ENCODE measurements at regions not wholly inside any gene's neighbourhood (a gene's known extent, or its start where the extent isn't known, plus 50 kb on each side); places are given as distances from the start of the nearest gene placed in this dataset.

DNA sequence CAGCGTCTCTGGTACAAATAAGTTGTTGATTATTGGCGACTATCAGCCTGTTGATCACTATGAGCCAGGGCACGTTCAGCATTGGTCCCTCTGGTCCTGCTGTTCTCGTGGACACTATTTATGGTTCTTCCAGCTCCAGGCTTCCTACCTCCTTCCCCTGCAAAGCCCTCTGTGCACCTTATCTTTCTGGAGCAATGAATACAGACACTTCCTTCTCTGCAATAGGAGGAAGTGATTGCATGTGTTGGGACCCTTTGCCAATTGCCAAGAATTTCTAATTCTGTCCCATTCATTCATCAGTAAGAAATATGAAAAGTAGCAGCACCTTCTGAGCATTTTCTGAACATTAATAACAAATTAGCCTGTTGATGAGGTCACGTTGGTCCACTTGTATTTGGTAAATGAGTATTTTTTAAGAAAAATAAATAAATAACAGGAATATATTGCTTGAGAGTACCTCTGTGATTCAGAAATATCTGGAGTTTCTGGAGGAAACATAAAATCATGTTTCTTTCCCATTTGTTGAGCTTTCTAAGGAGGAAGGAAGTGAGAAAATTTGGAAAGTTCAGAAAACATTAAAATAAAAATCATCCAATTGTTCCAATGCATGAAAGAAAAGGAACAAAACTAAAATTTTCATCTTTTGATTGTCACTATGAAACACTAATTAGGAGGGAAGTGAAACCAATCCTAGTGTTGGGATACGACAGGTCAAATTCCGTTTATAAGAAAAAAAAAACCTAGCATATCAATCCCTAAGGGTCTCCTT is 259.1 kb upstream of the KLF6 start:
- DNase-seq (ENCODE audit: low read depth in 2 of 3, low spot score in 1 of 3), result no peak

DNA sequence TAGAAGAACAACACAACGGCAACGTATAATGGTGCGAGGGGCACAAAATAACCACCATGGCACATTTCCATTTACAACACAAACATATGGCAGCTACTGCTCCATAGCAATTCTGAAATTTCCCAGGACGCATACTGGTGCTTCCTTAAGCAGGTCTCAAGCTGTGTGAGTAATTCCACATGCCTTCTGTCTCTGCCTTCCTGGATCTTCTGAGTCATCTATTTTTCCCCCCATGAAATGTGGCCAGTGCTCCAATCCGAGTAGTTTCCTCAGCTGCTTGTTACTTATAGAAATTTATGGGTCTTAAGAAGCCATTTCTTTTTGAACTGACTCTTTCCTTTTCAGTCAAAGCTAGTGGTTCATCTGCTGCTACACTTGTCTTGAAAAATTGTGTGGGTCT is 256.6 kb upstream of the KLF6 start:
- no peak for DNase-seq (ENCODE audit: low read depth in 2 of 3, low spot score in 1 of 3)

DNA sequence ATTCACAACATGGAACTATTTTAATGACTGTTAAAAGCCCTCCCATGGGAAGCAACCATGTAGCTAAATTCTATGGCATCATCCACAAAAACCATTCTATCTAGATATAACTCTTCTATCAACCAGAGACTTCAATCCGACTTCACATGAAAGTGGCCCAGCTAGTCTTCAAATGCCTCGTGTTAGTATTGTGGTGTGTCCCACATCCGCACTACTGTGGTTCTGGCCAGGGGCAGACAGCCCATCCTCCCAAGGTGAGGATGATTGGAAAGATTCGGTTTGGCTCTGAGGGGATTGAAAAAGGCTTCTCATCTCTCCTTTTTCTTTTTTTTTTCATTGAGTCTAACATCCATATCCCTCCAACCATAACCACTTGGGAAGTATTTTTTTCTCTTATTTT is 253.0 kb upstream of the KLF6 start:
- no peak for DNase-seq (ENCODE audit: low read depth in 2 of 3, low spot score in 1 of 3)

DNA sequence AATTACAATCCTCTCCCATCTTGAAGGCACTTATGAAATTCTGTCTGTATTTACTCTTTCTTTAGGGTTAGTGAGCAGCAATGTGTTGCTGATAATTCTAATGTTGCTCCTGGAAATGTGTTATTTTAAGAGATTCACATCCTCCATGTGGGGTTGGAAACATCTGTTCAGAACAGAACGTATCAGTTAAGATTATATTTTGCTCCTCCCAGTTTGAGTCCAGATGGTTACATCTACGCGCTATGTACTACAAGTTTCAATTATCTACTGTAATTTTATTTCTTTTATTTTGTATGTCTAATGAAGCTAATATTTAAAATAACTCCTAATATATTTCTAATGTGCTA is 250.6 kb upstream of the KLF6 start:
- DNase-seq (ENCODE audit: low read depth in 2 of 3, low spot score in 1 of 3), result no peak

DNA sequence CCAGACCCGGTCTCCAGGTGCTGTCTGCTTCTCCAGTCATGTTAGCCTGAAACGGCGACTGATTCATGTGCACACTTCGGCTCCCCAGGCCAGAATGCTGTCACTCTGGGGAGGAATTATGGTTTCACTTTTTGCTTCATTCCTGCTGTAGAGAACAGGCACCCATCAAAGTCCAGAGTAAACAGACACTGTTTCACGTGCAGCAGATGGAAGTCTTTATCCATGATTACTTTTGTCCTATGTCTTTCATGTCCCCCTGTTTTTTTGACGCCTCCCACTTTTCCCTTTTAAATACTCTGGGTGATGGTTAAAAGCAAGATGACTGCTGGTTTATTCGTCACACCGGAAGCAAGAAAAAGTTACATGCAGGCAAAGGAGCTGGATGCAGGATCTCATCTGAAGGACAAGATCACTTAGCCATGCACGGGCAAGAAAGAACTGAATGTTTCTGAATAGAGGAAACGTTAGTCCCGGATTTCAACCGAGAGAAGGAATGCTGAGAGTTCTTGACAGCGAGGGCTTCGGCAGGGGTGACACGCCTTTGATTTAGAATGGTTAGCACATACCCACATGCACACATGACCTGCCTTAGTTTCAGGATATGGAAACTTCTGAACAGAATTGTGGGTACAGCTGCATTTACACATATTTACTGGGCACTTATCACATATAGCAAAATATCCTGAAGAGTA is 250.0 kb upstream of the KLF6 start:
- peak in 1 of 3 donors; percentile 21 for DNase-seq (ENCODE audit: low read depth in 2 of 3, low spot score in 1 of 3)

DNA sequence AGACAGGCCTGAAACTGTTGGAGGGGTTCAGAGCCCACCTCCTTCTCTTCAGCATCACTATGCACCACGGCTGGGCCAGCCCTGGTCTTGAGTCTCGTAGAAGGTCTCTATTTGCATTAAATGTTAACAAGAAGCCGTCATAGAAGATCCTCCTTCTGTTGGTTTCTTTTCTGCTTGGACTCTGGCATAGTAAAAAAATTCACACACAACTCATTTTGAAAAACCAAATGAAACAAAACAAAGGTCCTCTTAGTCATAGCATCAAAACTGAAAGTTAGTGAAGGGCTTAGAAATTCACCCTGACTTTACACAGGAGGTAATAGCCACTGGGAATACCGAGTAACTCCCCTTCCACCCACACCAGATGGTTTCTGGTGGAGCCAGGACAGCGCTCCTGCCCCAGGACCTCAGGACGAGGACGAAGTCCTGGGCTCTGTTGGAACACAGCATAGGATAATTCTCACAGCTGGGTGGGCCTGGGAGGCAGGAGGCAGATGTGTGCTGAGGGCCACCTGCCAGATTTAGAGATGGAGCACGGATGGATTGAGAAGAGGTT is 248.4 kb upstream of the KLF6 start:
- DNase-seq (ENCODE audit: low read depth in 2 of 3, low spot score in 1 of 3), result no peak

DNA sequence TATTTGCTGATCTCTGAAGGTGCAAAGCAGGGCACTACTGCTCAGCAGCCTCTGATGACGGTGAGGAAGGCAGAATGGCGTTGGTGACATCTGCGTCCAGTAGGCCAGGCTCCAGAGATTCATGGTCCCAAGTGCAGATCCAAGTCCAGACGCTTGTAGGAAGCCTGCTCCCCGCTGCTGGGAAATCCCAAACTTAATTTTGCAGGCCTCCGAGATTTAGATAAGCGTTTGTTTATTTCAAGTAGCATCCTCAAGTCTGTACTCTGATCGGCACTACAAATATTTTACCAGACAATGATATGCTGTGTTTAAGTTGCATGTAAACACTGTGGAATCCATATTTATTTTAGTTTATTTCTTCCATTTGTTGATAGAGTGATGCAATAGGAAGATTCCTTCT is 244.9 kb upstream of the KLF6 start:
- DNase-seq (ENCODE audit: low read depth in 2 of 3, low spot score in 1 of 3), result no peak

DNA sequence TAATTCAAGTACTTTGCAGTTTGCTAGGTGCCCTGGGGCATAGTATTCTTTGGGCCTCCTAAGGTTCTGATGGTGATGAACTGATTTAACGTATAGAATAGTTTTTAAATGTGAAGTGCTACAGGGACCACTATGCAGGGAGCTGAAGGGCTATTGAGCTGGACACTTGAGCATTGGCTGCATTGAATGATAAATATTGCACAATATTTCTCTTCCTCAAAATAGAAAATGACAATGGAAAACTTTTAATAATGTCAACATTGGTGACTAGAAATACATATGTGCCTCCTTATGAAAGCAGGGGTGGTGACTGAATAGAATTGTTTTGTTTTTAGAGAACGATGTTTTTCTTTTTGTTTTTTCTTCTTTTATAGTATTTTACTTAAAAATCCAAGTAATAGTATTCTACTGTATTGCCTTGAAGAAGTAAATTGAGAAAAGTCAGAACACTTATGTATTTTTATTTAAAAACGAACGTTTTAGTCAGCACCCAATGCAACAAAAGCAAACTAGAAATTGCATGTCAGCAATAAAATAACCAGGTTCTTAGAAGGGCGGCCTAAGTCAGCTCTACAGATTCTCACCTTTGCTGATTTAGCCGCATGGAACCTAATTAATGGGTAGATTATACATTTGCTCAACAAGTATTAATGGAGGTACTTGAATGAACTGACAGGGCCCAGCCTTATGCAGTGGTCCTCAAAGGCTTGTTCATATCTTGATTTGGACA is 244.0 kb upstream of the KLF6 start:
- DNase-seq (ENCODE audit: low read depth in 2 of 3, low spot score in 1 of 3), result no peak

DNA sequence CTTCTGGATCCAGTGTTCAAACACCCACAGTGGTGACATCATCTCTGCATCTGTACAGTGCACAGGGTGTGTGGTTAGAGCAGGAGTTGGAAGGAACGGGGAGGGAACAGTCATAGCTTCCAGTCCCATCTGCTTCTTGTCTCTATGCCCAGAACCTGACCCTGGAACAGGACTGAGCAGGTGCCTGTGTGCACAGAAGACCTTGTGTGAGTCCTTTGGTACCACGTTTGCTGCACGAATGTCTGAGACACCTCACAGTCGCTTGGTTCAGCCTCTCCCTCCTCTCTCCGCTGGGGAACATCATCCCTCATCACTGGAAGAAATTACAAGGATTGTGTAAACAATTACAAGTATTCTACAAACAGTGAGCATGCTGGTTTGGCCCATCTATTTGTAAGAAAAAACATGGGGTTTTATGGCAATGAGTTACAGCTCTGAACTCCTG is 243.0 kb upstream of the KLF6 start:
- DNase-seq (ENCODE audit: low read depth in 2 of 3, low spot score in 1 of 3), result no peak

DNA sequence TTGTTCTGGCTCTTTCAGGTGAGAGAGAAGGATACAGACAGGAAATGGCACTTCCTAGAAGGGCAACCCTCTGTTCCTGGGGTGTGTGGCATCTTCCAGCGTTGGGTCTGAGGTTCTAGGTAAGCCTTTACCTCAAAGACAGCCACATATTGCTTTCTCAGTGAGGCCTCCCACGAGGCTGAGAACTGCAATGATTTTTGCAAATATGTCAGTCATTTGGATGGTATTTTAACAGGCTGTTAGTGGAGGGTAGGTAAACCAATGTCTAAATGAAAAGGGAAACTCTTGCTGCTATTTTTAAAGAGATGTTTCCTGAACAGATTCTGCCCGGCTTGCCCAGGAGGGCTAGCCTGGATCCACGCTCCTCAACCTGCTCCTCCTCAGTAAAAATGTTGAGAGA is 240.3 kb upstream of the KLF6 start:
- DNase-seq (ENCODE audit: low read depth in 2 of 3, low spot score in 1 of 3), result no peak

DNA sequence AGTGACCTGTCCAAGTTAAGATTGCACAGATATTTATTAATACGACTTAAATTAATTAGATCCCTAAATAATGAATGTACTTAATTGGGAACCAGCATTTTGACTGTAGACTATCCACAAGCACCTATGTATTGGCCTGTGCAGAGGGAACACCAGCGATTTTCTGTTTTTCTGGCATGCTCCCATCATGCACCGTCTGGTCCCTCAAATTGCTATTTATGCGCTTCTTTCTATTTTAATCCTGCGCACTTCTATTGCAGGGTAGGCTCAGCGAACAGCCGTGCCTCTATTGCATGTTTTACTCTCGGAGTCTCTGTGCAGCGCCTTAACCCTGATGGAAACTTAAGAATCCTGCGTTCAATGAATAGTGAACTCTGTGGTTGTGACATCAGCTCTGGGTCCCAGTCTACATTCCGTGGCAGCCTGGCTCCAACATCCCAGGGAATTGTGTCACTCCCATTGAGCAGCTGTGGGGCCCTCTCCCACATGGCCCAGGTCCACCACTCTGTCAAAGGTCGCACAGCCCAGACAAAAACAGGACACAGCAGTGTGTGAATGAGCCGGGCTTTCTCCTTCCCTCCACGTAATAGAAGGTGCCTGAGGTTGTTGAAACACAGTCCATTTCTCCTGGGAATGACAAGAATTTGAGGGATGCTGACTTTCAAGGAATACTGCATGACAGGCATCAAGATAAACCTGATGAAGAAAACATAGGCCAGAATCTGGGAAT is 239.7 kb upstream of the KLF6 start:
- DNase-seq (ENCODE audit: low read depth in 2 of 3, low spot score in 1 of 3), result no peak

DNA sequence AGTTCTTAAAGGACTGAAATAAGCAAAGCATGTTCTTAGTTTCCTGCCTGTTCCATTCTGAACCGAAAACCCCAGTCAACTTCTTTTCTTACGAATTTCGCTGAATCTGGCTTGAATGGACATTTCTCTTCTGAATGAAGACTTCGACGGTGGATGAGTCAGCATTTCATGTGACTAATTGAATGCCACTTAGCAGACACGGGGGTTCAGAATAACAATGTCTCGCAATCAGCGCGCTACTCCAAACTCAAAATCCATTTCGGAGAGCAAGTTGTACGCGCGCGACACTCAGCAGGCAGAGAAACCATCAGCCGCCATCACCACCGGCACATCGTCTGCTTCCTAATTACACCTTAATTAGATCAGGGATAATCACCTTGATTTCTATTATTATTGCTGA is 239.0 kb upstream of the KLF6 start:
- DNase-seq (ENCODE audit: low read depth in 2 of 3, low spot score in 1 of 3), result no peak

DNA sequence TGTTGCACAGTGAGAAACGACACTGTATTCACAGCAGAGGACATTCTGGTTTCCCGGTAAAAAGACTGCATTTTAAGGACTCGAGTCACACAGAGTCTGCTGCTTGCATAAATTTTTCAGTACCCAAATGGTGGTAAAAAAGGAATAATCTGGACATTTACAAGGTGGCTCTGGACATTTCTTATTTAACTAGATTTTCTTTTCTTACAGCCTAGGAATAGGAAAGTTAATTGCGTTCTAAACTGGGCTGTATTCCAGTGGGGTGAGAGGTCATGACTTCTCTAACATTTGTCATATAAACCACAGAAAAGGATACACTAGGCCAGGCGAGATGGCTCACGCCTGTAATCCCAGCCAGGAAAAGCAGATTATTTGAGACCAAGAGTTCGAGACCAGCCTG is 237.5 kb upstream of the KLF6 start:
- no peak for DNase-seq (ENCODE audit: low read depth in 2 of 3, low spot score in 1 of 3)

DNA sequence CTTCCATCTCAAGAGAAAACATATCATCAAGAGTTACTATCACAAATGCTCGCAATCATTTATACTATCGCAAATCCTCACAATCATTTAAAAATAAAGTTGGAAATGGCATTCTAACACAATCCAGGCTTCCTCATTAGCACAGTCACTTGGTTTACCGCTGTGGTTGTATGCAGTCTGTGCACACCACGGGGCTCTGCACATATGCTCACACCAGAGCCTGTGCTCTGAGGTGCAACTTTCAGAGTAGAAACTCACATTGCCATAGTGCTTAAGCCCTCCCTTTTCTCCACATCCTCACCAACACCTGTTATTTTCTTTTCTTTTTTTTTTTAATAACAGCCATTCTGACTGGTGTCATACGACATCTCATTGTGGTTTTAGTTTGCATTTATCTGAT is 235.6 kb upstream of the KLF6 start:
- no peak for DNase-seq (ENCODE audit: low read depth in 2 of 3, low spot score in 1 of 3)

DNA sequence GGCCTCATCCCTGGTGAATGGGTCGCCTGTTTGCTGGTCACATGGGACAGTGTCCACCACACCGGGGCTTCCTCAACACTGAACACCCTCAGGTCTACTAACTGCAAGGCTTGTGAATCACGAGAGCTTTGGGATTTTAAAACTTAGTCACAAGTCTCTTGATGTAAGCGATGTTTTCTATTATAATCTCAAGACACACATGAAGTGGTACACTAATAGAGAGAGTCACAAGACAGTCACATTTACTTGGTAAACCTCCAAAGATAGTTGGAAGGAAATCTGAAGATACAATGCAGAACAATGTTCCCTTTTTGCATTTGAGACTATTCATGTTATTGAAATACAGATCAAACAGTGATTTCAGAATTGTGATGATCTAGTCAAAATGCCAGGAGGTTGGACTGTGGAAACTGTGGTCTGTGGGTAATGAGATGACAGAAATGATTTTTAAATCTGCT is 233.1 kb upstream of the KLF6 start:
- DNase-seq (ENCODE audit: low read depth in 2 of 3, low spot score in 1 of 3), result no peak

DNA sequence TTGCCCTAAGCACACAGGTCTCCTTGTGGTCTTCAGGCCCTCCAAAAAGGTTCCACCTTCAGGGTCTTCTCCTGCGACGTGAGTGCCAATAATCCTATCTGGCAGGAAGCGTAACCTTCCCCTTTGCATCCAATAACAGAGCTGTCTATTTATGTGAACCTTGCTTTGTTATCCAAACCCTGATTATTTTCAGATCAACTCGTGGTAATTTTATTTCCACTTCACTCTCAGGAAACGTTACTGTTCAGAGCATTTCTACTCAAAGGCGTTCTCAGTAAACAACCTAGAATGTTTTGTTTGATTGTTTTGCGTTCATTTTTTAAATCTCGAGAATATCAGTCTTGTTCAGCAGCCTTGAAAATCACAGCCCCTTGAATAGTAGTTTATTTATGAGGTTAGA is 232.3 kb upstream of the KLF6 start:
- no peak for DNase-seq (ENCODE audit: low read depth in 2 of 3, low spot score in 1 of 3)

DNA sequence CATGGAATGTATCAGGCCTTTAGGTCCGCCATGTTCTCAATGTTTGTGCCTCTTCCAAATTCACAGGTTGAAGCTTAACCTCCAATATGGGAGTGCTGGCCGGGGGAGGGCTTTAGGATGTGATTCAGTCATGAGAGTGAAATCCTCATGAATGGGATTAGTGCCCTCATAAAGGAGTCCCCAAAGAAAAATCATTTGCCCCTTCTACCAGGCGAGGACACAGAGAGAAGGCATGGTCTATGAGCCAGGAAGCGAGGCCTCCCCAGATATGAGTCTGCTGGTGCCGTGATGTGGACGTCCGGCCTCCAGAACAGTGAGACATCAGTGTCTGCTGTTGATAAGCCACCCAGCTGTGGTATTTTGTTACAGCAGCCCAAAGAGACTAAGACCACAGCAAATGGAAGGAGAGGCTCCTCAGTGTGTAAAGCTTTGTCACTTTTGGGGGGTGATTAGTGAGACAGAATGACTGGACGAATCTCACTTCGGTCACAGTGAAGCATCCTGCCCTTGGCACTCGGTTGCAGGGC is 231.3 kb upstream of the KLF6 start:
- DNase-seq (ENCODE audit: low read depth in 2 of 3, low spot score in 1 of 3), result no peak

DNA sequence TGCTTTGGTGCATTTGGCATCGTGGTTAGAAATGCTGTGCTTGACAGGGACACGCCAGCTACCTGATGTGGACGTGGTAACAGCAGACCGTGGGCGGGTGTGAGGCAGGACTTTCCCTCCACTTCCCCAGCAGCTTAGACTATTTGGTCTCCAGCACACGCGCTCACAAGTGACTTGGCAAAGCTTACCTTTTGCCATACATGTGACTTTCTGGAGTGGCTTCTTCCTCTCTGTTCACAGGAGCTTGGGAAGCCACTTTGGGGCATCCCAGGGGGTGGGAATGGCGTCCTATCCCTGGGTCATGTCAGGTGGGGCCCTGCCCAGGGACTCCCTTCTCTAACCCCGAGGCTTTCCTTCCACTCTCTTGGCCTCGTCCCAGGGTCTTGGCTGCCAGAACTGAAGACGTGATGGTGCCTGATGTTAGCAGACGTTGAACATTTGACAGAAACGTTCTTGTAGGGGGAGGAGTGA is 228.7 kb upstream of the KLF6 start:
- peak; percentile 39 to 64 (median 45) for DNase-seq (ENCODE audit: low read depth in 2 of 3, low spot score in 1 of 3)

DNA sequence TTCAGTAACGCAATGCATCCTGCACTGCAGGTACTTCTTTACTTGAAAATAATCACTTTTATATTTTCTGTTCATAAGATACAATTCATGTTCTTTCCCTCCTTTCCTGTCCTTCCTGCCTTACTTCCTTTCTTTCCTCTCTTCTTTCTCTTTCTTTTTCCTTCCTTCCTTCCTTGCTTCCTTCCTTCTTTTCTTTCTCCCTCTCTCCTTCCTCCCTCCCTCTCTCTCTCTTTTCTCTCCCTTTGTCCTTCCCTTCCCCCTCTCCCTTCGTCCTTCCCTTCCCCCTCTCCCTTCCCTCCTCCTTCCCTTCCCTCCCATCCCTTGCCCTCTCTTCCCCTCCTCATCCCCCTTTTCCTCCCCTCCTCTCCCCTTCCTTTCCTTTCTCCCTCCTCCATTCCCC is 227.8 kb upstream of the KLF6 start:
- DNase-seq (ENCODE audit: low read depth in 2 of 3, low spot score in 1 of 3), result no peak

DNA sequence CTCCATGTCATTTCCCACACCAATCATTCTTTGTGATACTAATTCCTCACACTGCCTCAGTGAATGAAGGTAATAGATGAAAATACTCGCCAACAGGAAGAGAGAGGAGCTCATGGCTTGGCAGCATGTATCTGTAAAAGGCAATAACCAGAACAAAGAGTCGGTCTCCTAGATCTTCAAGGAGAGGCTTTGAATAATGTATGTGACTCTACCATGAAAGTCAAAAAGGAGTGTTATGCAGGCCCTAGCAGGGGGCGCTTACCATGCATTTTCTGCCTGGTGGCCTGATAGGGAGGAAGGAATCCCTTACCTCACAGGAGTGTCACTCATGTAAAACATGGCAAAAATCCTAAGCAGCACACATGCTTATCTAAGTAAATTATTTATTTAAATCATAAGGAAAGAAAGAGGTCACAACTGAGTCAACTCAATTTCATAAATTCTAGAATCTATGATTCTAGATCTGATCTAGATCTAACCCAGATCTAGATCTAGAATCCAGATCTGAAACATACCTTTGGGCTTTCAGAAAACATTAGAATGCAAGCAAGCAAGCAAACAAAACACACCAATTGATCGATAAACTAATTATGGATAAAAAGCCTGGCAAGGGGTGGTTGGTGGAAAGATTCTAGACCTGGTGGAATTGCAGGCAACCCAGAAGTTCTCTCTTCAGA is 226.3 kb upstream of the KLF6 start:
- no peak for DNase-seq (ENCODE audit: low read depth in 2 of 3, low spot score in 1 of 3)
